K562 (cell line): ENCODE measurements at regions not wholly inside any gene's neighbourhood (a gene's known extent, or its start where the extent isn't known, plus 50 kb on each side); places are given as distances from the start of the nearest gene placed in this dataset.

Source experiments
- ATAC-seq: fragments of 200-7000 bp; cut with Tn5 transposase; 3 replicates; pipeline ENCODE4 v1.9.1; 2020; ENCODE audit warnings: moderate library complexity
- BruUV-seq: library from RNA; stranded (reverse); fragments of 400-500 nt; replicated peaks from 2 replicates; lab custom pipeline; 2021; lab: Mats Ljungman, UMichigan
- CTCF ChIA-PET: fragments of 300-600 bp; formaldehyde crosslinking; extraction: SDS; loops from one replicate; lab custom pipeline; 2021; ENCODE audit warnings: low intra/inter-chr PET ratio; lab: Yijun Ruan, JAX
- POLR2A ChIA-PET: fragments of 300-600, 350-650 bp; sonication (Branson Sonifier 250); formaldehyde crosslinking; extraction: SDS; loops from one replicate; lab custom pipeline; 2021; ENCODE audit warnings: antibody characterized with exemption, inconsistent platforms; lab: Yijun Ruan, JAX
- DNase-seq, 4 experiments: peaks; one replicate each; pipeline versions ENCODE4 v3.0.0 to v3.0.0-alpha.2; 2011 to 2018; ENCODE audit warnings: low spot score in 3 of 4, mixed read lengths in 3 of 4; ENCODE audit errors: extremely low read depth in 1 of 4
- FAIRE-seq: peaks from 2 replicates; lab custom pipeline; 2011; peaks lifted over from hg19 to GRCh38; lab: Jason Lieb, UNC
- H2AFZ ChIP-seq: 2 replicates; pipeline ENCODE4 v1.6.0; 2011; ENCODE audit warnings: low read depth, low read length, control low read depth, inconsistent platforms
- H3K27ac ChIP-seq: fragments of 200-600 bp; 3 replicates; pipeline ENCODE4 v1.8.0; 2011; ENCODE audit warnings: low read depth, mild to moderate bottlenecking, control low read depth, inconsistent platforms, low read length, moderate library complexity, mixed read lengths; ENCODE audit errors: extremely low read depth
- H3K27me3 ChIP-seq, 2 experiments: fragments of 300-600 bp in 1 of 2; 2 replicates in 1 of 2; 3 replicates in 1 of 2; pipeline versions ENCODE4 v1.6.0 to v1.8.0; 2011; ENCODE audit warnings: inconsistent platforms in 2 of 2, low read length in 2 of 2, mild to moderate bottlenecking in 1 of 2, mixed read lengths in 1 of 2, moderate library complexity in 1 of 2; ENCODE audit not compliant: control insufficient read depth in 2 of 2, insufficient read depth in 2 of 2
- H3K36me3 ChIP-seq: fragments of 300-600 bp; 3 replicates; pipeline ENCODE4 v1.8.0; 2011; ENCODE audit warnings: mild to moderate bottlenecking, low read length, inconsistent platforms; ENCODE audit not compliant: control insufficient read depth, insufficient read depth
- H3K4me1 ChIP-seq, 2 experiments: fragments of 200-600 bp in 1 of 2; replicated peaks in 1 of 2; 2 replicates in 1 of 2; 3 replicates in 1 of 2; pipeline versions ENCODE4 v1.5.1 to v1.8.0; 2011; ENCODE audit warnings: inconsistent platforms in 2 of 2, low read length in 2 of 2, mild to moderate bottlenecking in 1 of 2, mixed read lengths in 1 of 2, moderate library complexity in 1 of 2; ENCODE audit not compliant: control insufficient read depth in 2 of 2, insufficient read depth in 2 of 2
- H3K4me2 ChIP-seq: 2 replicates; pipeline ENCODE4 v1.6.1; 2011; ENCODE audit warnings: low read length, control low read depth, inconsistent platforms, mixed read lengths; ENCODE audit not compliant: insufficient read depth
- H3K4me3 ChIP-seq: fragments of 200-600 bp; sonication (generic), shearing (Covaris generic); 2 replicates; pipeline ENCODE4 v1.5.1; 2016; ENCODE audit warnings: control low read depth, inconsistent platforms
- H3K79me2 ChIP-seq: fragments of 200-600 bp; 3 replicates; pipeline ENCODE4 v1.8.0; 2011; ENCODE audit warnings: low read length, inconsistent platforms; ENCODE audit not compliant: control insufficient read depth, insufficient read depth
- H3K9ac ChIP-seq, 2 experiments: 2 replicates each; pipeline versions ENCODE4 v1.6.0 to v1.6.1; 2011; ENCODE audit warnings: low read depth in 2 of 2, low read length in 2 of 2, control low read depth in 1 of 2, inconsistent platforms in 1 of 2, mild to moderate bottlenecking in 1 of 2, mixed read lengths in 1 of 2; ENCODE audit not compliant: insufficient read depth in 1 of 2
- H3K9me1 ChIP-seq: one replicate; pipeline ENCODE4 v1.6.0; 2011; ENCODE audit warnings: inconsistent platforms, mild to moderate bottlenecking, low read length, moderate library complexity; ENCODE audit not compliant: control insufficient read depth, insufficient read depth
- H3K9me3 ChIP-seq: replicated peaks from 2 replicates; pipeline ENCODE4 v1.5.1; 2011; ENCODE audit warnings: low read depth, low read length, inconsistent platforms; ENCODE audit not compliant: control insufficient read depth, insufficient read depth
- H4K20me1 ChIP-seq: replicated peaks from 2 replicates; pipeline ENCODE4 v1.6.1; 2011; ENCODE audit warnings: low read length, inconsistent platforms, mixed read lengths; ENCODE audit not compliant: control insufficient read depth, insufficient read depth
- BCL6 ChIP-seq: fragments of 250-450 bp; sonication (Bioruptor Pico); IDR thresholded peaks from 2 replicates; pipeline ENCODE4 v1.4.0; 2020
- ELK1 ChIP-seq: sonication (generic); formaldehyde crosslinking; IDR thresholded peaks from 2 replicates; pipeline ENCODE4 v1.8.1; 2022; ENCODE audit warnings: missing genetic modification reagents
- FOS ChIP-seq: IDR thresholded peaks from 3 replicates; pipeline ENCODE4 v1.6.1; 2011; ENCODE audit not compliant: insufficient read length; ENCODE audit errors: extremely low read depth
- FOSL1 ChIP-seq: fragments of 200-800 bp; sonication (Bioruptor generic); conservative IDR thresholded peaks from 2 replicates; pipeline ENCODE4 v1.6.1; 2016; ENCODE audit warnings: missing genetic modification characterization, missing compliant biosample characterization
- FUS ChIP-seq: fragments of 200-400 bp; formaldehyde crosslinking; optimal IDR thresholded peaks from 2 replicates; pipeline ENCODE3; 2017; ENCODE audit warnings: low read depth, low read length
- HDAC1 ChIP-seq, 2 experiments: fragments of 450-650 bp; IDR thresholded peaks; 2 replicates each; pipeline ENCODE4 v1.6.1; 2016 to 2017; ENCODE audit warnings: inconsistent platforms in 1 of 2, mild to moderate bottlenecking in 1 of 2, moderate library complexity in 1 of 2
- MAZ ChIP-seq, 2 experiments: fragments of 450-650 bp in 1 of 2; sonication (generic) in 1 of 2; formaldehyde crosslinking; IDR thresholded peaks in 1 of 2; conservative IDR thresholded peaks in 1 of 2; 2 replicates each; pipeline versions ENCODE4 v1.4.0 to v1.5.0; 2020; ENCODE audit warnings: mild to moderate bottlenecking in 1 of 2, missing genetic modification reagents in 1 of 2
- NFE2 ChIP-seq: IDR thresholded peaks from 2 replicates; pipeline ENCODE4 v1.6.1; 2014; ENCODE audit warnings: antibody characterized with exemption, low read depth
- ZNF184 ChIP-seq: sonication (generic); formaldehyde crosslinking; IDR thresholded peaks from 2 replicates; pipeline ENCODE4 v1.5.0; 2020; ENCODE audit warnings: missing genetic modification reagents
- ZNF354B ChIP-seq: fragments of 250-450 bp; sonication (Bioruptor Pico); IDR thresholded peaks from 2 replicates; pipeline ENCODE4 v1.4.0; 2020
- ZNF398 ChIP-seq: fragments of 250-450 bp; sonication (Bioruptor Pico); IDR thresholded peaks from 2 replicates; pipeline ENCODE4 v1.8.0; 2021; ENCODE audit warnings: moderate library complexity, mild to moderate bottlenecking, inconsistent platforms
- ZNF41 ChIP-seq: fragments of 250-450 bp; sonication (Bioruptor Pico); conservative IDR thresholded peaks from 2 replicates; pipeline ENCODE4 v1.4.0; 2020; ENCODE audit warnings: mild to moderate bottlenecking
- ZNF583 ChIP-seq: fragments of 250-450 bp; sonication (Bioruptor Pico); IDR thresholded peaks from 2 replicates; pipeline ENCODE4 v1.4.0; 2020
- WGBS: fragments of 100-300 bp; shearing (Covaris generic); methylation state at CpG from one replicate; pipeline ENCODE4 v1.1.6; 2016; ENCODE audit warnings: low coverage, mixed read lengths; ENCODE audit not compliant: insufficient coverage; ENCODE audit errors: missing lambda C conversion rate; 5-methylcytosine and 5-hydroxymethylcytosine counted together
- in situ Hi-C: fragments of 300-500 bp; cut with MboI; formaldehyde crosslinking; loops from 4 replicates; pipeline ENCODE4 v1.15.0; 2018; ENCODE audit warnings: inconsistent platforms, mixed read lengths
- intact Hi-C: fragments of 100-400 bp; cut with micrococcal nuclease; formaldehyde crosslinking; loops from 2 replicates; pipeline ENCODE4 v1.14.2; 2022
- TF ChIP-seq, protein P1 (sequence below), 3 experiments: IDR thresholded peaks in 2 of 3; conservative IDR thresholded peaks in 1 of 3; 2 replicates each; pipeline ENCODE4 v1.5.1; 2011 to 2012; ENCODE audit warnings: low read length in 3 of 3, mild to moderate bottlenecking in 3 of 3, control low read depth in 2 of 3, improper control_type of control experiment in 1 of 3, inconsistent platforms in 1 of 3, low read depth in 1 of 3, mixed read lengths in 1 of 3, moderate library complexity in 1 of 3; ENCODE audit not compliant: insufficient read depth in 2 of 3

DNA sequence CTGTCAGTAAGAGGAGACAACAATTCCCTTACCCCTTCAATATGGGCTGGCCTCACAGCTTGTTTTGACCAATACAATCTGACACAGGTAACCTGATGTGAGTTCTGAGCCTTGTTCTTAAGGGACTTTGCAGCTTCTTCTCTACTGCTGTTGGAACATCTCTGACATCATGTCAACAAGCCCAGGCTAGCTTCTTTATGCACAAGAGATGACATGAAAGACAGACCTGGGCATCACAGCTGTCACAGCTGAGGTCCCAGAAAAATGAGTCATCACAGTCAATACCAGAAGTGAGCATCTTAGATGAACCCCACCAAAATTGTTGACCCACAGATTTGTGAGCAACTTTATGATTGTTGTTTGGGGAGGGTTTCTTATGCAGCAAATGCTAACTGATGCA, 431.7 kb upstream of the PSMD7 start:
- in situ Hi-C loops: no loop called here
- no peak for TF ChIP-seq FUS
- TF ChIP-seq NFE2: no peak
- no peak for TF ChIP-seq HDAC1 (IDR thresholded peaks at IDR 0.05)
- no peak for TF ChIP-seq ZNF583
- TF ChIP-seq MAZ (CRISPR knock-in tag; conservative IDR thresholded peaks at IDR 0.05 in 1 of 2, IDR thresholded peaks at IDR 0.05 in 1 of 2): no peak
- TF ChIP-seq, all 486 proteins: peak for 0
- Histone ChIP-seq H3K9me1 (no peaks in the 10 kb centered on the region), H3K27ac (no peak overlapping the region), H3K4me1 (no peaks in the 10 kb centered on the region), H3K9me3 (no peaks in the 10 kb centered on the region), H3K9ac (no peak overlapping the region), H3K79me2 (no peaks in the 10 kb centered on the region), H3K36me3 (no peaks in the 10 kb centered on the region), H3K4me2 (no peak overlapping the region), H2AFZ (no peak overlapping the region), H3K27me3 (peaks cover 3 to 6% of the 10 kb centered on the region in 2 experiments; a peak in 3 of 5 replicates), H3K4me3 (no peak overlapping the region), H4K20me1 (no peaks in the 10 kb centered on the region)
- FAIRE-seq (no peak), ATAC-seq (no peak), DNase-seq (no peak)
- POLR2A ChIA-PET: no interaction called here
- CTCF ChIA-PET: no interaction called here
- BruUV-seq: no TSS peak
- intact Hi-C loops: no loop called here

DNA sequence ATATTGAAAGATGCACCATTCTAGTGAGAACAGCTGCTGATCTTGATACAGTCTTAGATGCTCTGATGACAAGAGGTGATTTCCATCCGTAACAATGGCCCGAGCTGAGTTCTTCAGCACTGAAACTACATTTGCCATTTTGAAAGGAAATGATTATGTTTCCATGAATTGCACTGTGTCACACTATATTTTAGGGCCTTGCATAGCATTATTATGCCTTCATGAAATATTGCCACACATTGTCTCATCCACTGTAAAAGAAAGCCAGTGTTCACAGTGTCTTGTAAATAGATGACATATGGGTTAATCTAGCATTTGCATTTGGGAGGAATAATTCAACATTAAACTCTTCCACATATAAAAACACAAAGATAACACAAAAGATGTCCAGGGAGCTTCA, 438.3 kb upstream of the PSMD7 start:
- no peaks in the 10 kb centered on the region for H3K79me2 ChIP-seq
- H3K9me1 ChIP-seq: no peaks in the 10 kb centered on the region
- H3K9me3 ChIP-seq: no peaks in the 10 kb centered on the region
- FAIRE-seq: no peak
- no peak for DNase-seq
- ChIA-PET CTCF (no interaction called here), POLR2A (no interaction called here)
- H3K9ac ChIP-seq: no peak overlapping the region
- intact Hi-C loops (no loop called here), in situ Hi-C loops (no loop called here)
- no peak overlapping the region for H3K4me2 ChIP-seq
- H2AFZ ChIP-seq: no peak overlapping the region
- BruUV-seq: no TSS peak
- no peak for ATAC-seq
- H3K27me3 ChIP-seq: no peaks in the 10 kb centered on the region
- H4K20me1 ChIP-seq: no peaks in the 10 kb centered on the region
- no peak overlapping the region for H3K4me3 ChIP-seq
- no peak overlapping the region for H3K27ac ChIP-seq
- H3K36me3 ChIP-seq: no peaks in the 10 kb centered on the region
- WGBS: 6% methylated on average over 2 of the region's 2 CpGs
- no peaks in the 10 kb centered on the region for H3K4me1 ChIP-seq
- TF ChIP-seq FOSL1 (tag) (no peak), ZNF398 (no peak), ZNF184 (CRISPR knock-in tag) (no peak), ZNF41 (CRISPR knock-in tag) (no peak), ELK1 (CRISPR knock-in tag) (no peak), BCL6 (CRISPR knock-in tag) (no peak), FOS (no peak), ZNF354B (CRISPR knock-in tag) (no peak)
- TF ChIP-seq, protein P1, sequence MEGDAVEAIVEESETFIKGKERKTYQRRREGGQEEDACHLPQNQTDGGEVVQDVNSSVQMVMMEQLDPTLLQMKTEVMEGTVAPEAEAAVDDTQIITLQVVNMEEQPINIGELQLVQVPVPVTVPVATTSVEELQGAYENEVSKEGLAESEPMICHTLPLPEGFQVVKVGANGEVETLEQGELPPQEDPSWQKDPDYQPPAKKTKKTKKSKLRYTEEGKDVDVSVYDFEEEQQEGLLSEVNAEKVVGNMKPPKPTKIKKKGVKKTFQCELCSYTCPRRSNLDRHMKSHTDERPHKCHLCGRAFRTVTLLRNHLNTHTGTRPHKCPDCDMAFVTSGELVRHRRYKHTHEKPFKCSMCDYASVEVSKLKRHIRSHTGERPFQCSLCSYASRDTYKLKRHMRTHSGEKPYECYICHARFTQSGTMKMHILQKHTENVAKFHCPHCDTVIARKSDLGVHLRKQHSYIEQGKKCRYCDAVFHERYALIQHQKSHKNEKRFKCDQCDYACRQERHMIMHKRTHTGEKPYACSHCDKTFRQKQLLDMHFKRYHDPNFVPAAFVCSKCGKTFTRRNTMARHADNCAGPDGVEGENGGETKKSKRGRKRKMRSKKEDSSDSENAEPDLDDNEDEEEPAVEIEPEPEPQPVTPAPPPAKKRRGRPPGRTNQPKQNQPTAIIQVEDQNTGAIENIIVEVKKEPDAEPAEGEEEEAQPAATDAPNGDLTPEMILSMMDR (IDR thresholded peaks at IDR 0.05 in 2 of 3, conservative IDR thresholded peaks at IDR 0.05 in 1 of 3; ENCODE audit: insufficient read depth in 2 of 3, low read depth in 1 of 3, low read length in 3 of 3): no peak
